Suppressor macrophage treated with lipopolysaccharide for 1 hour (primary cell): ENCODE measurements at regions not wholly inside any gene's neighbourhood (a gene's known extent, or its start where the extent isn't known, plus 50 kb on each side); places are given as distances from the start of the nearest gene placed in this dataset.
"Not testable (repeated sequence)": the region's sequence is repeated elsewhere in the genome, so short reads cannot be mapped to it uniquely, and the experiment has no call there.

Experiments
- DNase-seq, 3 donors: peaks; one replicate each; pipeline ENCODE4 v3.0.0-alpha.2; 2020 to 2022

DNA sequence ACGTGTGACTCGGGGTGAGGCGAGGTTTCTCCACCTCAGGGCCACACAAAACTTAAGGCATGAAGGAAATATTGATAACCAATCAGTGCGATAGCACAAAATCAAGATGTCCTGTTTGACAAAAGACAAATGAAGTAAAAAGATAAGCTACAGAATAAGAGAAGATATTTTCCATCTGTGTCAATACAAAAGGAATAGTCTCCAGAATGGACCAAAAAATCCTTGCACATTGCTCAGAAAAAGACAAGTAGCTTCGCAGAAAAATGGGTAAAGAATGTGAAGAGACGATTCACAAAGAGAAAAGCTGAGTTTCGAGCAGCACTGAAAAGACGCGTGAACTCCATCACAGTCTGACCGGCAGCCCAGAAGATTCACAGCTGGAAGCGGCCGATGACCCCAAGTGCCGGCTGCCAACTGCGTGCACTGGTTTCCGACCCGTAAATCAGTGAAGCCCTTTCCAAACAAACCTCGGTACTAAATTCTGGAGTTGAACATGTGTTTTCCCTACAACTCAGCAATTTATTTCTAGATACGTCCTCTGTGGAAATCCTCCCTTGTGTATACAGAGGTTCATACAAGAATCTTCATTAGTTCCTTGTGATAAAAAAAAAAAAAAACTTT lies 308.4 kb downstream of the BRD1 start:
- DNase-seq = no peak

DNA sequence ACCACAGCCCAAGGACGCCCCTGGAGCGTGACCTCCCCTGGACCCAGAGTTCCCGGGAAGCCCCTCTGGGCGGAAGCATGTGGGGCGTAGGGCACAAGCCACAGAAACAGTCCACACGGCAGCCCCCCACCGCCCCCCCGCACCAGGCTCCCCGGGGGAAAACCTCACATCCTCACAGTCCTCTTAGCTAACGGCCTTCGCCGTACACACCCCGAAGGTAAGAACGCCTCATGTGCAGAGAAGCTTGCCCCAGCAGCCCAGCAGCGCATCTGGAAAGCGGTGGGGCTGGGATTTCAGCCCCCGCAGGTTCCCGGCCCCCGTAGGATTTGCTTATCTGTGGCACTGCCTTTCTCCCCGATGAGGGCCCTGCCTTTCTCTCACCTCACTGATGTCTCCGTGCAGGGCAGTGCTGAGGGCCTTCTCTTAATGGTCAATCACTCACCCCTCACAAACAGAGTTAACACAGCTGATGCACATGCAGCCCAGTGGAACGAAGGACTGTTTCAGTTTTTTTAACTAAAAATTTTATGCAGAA lies 309.2 kb downstream of the BRD1 start:
- DNase-seq = no peak

DNA sequence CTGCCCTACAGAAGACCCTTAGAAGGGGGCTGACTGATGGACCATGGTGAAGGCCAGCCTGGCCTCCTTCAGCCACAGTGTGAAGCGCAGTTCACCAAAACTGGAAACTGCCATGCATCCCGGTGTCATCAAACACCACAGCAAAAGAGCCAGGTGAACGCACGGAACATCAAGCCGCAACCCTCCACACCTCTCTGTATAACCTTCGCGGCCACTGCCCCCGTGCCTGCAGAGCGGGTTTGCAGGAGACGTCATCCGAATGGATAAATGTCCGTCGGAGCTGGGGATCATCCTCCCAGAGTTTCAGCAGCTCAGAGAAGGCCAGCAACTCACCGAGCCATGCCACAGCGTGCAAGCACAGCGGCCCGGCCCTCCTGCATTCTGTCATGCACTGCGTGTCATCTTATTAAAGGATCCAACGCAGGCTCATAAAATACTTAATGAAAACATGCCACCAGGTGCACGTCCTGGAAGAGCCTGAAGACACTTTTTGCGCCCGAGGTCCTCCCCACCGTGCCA lies 309.9 kb downstream of the BRD1 start:
- no peak for DNase-seq

DNA sequence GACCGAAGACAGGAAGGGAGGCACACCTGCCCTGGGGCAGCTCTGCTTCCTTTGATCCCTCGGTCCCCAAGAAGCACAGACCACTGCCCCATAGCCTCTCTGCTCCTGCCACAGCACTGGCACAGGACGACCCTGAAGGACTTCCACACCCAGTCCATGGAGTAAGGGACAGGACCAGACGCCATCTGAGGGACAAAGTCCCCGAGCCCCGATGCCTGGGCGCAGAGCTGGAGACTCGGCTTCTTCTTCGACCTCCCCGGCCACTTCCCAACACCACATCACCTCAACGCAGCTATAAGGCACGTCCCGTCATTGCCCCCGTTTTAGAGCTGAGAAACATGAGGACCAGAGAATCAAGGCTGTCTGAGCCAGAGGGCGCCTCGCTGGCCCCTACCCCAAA lies 310.5 kb downstream of the BRD1 start:
- no peak for DNase-seq

DNA sequence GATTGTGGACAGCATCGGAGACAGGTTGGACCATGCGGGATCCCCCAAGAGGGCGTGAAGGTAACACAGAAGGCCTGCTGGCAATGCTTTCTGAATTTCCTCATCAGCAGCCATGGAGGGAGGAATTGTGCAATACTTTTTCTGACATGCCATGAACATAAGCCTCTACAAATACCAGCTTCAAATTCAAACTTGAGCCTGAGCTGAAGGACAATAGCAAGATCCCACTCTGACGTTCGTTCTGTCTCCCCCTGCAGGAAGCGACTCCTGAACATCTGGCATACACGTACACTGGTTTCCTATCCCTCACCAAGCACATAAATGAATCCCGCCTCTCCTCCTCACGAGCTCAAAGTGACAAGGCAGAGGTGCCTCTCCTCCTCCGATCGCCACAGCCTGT lies 312.2 kb downstream of the BRD1 start:
- DNase-seq = no peak

DNA sequence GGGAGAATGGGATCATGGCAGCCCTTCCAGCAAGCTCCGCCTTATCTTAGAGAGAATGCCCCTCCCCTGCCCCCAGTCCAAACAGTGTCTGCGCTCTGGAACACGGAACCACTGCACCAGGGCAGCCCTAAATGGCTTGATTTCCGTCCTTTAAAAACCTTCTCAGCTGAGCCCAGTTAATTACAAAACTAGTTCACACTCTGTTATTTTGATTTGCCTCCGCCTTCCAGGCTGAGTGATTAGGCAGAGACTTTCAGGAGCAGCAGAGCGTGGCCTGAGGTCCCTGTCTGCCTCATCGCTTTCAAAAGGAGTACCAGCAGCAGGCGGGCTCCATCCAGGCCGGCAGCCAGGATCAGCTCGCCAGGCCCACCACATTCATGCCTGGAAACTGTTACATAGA lies 313.0 kb downstream of the BRD1 start:
- no peak for DNase-seq

DNA sequence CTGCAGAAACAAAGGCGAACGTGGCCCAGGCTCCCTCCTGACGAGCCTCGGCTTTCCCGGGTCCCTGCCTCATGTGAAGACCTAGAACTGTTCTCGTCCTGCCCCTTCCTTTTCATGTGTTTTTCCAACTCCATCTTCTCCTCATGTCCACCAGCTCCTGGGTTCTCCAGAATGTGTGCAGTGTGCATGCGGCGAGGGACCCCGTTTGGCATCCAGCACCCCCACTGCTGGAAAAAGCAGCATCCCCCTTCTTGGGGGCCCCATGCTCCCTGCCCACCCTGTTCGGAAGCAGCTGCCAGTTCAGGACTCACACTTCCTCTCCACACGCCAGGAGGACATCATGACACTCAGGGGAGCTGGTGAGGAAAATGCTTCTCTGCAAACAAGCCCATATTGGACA lies 313.5 kb downstream of the BRD1 start:
- DNase-seq = no peak

DNA sequence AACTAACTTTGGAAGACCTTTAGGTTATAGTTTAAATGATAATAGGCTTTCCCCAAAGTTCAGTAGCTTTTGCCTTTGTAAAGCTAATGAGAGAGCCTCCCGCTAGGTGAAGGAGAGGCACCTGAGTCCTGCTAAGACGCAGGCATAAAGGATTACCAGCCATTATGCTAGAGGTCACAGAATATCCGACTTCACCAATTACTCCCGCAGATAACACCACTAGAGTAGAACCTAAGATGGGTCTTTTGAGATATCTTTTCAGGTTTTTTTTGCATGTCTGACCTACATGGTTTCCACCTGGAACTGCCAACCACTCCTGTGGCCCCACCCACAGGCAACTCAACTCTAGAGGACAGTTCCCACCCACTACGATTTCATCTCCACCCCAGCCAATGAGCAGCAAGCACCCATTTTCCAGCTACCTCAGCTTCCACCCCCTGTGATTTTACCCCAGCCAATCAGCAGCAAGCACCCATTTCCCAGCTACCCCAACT lies 314.3 kb downstream of the BRD1 start:
- no peak for DNase-seq

DNA sequence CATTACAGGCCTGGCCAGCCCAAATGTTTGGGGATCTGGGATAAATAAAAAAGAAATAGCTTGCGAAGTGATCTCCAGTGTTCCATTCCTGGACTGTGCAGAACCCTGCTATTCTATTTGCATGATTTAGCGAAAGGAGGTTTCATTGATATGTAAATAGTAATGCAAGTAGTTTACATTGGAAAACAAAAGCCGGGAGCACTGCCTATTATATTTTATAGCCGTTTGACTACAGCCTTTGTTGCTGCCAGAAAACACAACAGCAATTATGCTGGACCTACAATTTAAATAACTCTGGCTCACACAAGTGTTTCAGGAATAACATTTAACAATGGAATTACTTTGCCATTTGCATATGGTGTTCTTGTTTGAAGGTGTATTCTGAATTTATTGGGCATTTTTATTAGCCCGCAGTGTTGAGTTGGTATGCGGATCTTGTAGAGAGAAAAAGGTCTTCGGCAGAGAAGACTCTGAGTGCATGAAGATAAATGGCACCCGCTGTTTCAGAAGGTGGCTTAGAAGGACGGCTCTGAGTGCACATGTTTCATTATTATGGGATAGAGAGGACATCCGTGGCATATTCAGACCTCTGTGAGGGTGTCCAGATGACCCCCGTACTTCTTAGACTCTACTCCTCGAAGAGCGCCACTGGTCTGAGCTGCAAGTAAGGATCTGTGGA lies 315.0 kb downstream of the BRD1 start:
- no peak for DNase-seq

DNA sequence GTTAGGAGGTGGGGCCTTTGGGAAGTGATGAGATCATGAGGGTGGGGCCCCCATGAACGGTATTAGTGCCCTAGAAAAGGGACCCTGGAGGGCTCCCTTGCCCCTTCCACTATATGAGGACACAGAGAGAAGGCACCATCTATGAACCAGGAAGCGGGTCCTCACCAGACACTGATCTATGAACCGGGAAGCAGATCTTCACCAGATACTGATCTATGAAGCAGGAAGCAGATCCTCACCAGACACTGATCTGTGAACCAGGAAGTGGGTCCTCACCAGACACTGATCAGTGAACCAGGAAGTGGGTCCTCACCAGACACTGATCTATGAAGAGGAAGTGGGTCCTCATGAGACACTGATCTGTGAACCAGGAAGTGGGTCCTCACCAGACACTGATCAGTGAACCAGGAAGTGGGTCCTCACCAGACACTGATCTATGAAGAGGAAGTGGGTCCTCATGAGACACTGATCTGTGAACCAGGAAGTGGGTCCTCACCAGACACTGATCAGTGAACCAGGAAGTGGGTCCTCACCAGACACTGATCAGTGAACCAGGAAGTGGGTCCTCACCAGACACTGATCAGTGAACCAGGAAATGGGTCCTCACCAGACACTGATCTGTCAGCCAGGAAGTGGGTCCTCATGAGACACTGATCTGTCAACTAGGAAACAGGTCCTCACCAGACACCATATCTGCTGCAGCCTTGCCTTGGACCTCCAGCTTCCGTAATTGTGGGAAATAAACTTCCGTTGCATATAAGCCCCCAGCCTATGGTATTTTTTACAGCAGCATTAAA lies 316.1 kb downstream of the BRD1 start:
- not testable (repeated sequence) for DNase-seq

DNA sequence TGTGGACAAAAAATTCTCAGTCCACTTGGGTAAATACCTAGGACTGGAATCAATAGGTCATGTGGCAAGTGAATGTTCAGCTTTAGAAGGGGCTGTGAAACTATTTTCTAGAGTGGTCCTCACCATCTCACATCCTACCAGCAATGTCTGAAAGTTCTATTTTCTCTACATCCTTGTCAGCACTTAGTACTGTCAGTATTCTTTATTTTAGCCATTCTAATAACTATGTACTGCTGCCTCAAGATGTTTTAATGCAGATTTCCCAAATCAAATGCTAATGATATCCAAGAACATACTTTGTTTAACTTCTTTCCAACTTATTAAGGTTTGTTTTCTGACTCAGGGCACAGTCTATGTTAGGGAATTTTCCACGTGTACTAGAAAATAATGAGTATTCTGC lies 317.0 kb downstream of the BRD1 start:
- no peak for DNase-seq

DNA sequence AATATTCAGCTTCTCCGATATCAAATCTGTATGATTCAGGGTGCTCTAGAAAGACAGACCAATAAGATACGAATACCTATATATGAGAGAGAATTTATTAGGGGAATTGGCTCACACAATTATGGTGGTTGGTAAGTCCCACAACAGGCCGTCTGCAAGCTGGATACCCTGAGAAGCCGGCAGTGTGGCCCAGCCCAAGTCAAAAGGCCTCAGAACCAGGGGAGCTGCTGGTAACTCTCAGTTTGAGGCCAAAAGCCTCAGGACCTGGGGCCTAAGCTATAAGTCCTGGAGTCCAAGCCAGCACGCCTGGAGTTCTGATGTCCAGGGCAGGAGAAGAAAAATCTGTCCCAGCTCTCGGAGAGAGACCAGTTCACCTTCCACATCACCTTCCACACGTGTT lies 318.7 kb downstream of the BRD1 start:
- no peak for DNase-seq

DNA sequence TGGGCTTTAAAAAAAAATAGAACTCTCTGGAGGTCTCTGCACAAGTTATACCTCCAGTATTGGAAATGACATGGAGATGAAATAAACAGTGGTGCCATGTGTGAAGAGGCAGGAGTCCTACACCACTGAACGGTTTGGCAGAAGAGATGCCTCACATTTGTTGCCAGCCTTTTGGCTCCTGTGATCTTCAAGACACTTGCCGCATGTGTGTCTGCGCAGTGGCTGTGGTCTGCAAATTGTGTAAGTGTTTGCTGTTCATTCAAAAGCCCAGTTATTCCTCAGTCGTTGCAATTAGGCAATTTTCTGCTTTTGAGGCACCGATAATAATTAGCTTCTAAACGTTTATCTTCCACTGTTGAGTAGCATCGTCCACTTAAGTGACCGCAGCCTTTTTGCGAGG lies 319.1 kb downstream of the BRD1 start:
- DNase-seq = no peak

DNA sequence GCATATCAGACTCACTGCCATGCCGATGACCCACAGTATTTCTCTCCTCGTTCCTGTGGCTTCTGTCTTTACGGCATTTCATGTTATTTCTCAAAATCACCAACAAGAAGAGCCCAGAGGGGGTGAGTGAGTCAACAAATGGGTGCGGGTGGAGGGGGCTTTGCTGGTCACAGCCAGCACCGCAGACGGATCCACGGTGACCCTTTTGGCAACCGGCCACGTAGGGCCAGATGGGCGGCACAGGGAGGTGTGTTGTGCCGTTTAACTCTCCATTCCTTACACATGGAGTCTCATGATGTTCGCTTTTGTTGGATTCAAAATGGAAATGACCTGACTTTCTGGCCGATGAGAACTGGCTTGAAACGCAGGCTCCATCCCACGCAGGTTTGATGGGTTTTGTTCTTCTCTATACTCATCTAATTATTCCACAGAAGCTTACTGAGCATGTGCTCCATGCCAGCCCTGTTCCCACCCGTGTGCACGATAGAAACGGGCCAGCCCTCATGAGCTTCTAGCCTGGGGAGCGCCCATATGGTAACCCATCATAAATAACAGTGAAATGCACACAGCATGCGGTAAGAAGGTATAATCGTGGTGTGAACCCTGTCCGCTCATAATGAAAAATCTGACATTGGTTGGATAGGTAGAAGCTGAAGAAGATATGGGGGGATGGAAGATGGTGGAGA lies 319.9 kb downstream of the BRD1 start:
- DNase-seq = no peak

DNA sequence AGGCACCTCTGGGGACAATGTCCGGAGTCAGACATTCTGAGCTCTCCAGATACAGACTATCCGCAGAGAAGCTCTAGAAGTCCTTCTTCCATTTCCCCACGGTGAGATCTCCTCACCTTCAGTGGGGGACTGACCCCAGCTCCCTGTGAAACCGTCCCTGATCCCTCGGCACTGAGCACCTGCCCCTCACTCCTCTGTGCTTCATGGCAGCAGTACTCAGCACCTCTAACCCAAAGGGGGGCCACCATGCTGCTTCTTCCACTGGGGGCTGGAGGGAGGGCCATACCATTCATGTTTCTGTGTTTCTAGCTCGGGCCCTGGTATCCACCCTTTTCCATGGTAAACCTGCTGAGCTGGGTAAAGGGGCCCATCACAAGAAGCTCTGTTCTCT lies 321.7 kb downstream of the BRD1 start:
- no peak for DNase-seq

DNA sequence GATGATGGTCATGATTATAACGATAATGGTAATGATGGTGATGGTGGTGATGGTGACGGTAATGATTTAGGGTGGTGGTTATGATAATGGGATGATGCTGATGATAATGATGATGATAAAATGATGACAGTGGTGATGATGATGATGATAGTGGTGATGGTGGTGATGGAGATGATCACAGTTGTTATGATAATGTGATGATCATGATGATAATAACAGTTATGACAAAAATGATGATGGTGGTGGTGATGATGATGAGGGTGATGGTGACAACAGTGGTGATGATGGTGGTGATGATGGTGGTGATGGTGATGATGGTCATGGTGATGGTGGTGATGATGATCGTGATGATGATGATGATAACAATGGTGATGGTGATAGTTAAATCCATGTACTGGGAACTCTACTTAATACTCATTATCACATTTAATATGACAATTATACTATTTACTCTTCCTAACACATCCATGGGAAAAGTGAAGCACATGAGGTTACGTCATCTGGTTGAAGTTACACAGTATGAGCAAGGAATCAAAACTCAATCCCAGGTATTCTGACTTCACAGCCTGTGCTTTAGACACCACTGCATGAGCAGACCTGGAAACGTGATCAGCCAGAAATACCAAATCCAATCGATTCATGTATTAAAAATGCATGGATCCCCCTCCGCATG lies 322.2 kb downstream of the BRD1 start:
- DNase-seq = no peak

DNA sequence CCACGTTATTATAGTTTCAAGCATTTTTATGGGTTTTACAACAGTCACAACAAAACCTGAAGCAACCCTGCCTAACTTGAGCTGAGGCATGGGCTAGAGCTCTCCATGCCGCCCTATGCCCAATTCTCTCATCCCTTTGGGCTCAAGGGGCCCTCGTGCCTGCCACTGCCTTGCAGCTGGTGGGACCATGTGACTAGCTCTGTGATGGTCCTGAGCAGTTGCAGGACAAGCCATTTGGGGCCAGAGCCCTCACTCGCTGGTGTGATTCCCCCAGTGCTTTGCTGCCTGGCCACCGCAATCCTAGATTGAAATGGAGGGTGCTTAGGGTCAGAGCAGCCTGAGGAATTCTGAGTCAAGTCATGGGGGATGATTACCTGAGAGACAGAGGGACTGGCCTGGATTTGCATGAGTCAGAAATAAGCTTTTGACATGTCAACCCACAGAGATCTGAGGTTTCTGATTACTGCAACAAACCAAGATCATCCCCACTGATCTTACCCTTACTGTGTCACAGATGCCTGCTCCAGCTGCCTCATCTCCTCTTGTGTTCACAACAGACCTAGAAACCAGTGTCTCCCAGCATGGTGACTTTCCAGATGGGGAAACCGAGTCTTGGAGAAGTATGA lies 323.7 kb downstream of the BRD1 start:
- no peak for DNase-seq

DNA sequence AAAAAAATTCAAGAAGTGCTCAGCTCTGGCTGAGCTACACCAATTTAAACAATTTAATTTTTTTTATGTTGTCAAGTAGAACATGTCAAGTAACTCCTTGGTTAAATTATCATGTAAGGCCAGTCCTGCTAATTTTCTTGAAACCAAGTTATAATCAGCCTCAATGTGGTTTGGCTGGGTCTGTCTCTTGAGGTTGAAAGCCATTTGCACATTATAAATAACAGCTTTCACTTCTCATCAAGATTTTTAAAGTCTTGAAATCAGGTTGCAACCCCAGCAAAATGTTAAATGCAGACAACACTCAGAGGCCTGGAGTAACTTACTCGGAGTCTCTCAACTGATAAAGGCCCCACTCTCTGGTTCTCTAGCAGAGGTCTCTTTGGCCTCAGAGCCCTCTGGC lies 324.4 kb downstream of the BRD1 start:
- no peak for DNase-seq

DNA sequence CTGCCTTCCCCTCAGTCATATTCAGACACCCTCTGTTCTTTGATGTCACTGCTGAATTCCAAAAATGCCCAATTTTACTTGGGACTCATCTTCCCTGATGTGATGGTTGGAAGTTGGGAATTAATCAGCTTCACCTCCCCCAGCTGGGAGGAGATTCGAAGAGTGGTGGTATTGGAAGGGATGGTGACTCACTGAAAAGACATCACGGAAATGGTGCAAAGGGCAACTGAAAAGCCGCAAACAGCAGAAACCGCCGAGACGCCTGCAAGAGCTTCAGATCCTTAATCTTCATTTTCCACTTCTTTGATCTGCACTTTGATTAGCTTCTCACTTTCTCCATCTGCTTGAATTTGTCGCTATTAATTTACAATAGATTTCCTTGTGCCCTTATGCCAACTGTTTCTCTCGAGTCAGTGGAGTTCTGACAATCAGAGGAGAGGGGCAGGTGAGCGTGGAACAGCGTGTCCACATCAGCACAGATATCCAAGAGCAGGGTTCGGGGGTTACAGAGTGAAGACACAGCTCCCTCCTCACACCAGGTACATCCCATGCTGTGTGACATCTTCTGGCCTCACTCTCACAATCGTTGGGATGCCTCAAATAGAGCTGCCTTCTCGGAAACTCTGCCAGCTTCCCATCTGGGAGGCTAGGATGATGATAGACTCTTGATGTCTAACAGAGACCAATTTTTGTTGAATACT lies 325.4 kb downstream of the BRD1 start:
- DNase-seq = no peak

DNA sequence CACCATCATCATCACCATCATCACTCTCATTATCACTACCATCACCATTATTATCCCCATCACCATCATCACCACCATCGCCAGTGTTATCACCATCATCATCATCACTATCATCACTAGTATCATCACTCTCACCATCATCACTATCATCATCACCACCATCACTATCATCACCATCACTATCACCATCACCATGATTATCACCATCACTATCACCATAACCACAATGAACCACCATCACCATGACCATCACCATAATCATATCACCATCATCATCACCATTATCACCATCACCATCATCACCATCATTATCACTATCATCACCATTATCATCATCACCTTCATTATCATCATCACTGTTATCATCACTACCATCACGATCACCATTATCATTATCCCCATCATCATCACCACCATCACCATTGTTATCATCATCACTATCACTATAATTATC lies 326.7 kb downstream of the BRD1 start:
- no peak for DNase-seq

DNA sequence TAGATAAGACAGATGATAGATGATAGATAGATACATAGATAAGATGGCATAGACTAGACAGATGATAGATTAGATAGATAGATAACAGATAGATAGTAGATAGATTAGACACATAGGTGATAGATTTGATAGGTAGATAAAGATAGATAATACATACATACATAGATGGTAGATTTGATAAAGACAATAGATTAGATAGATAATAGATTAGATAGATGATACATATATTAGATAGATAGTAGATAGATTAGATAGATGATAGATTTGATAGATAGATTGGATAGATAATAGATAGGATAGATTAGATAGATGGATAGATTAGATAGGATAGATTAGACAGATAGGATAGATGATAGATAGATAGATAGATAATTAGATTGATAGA lies 327.6 kb downstream of the BRD1 start:
- DNase-seq = no peak
